Cardiac muscle cell (in vitro differentiated cells and primary cell): ENCODE measurements at regions not wholly inside any gene's neighbourhood (a gene's known extent, or its start where the extent isn't known, plus 50 kb on each side); places are given as distances from the start of the nearest gene placed in this dataset.

Source experiments
- DNase-seq, 2 donors: peaks; one replicate each; pipeline versions ENCODE4 v3.0.0 to v3.0.0-alpha.2; 2010 to 2017; ENCODE audit warnings: low read depth in 1 of 2, low spot score in 1 of 2
- H3K27ac ChIP-seq: fragments of 200-600 bp; sonication (generic); 2 replicates; pipeline ENCODE4 v1.5.1; 2016
- H3K27me3 ChIP-seq: fragments of 200-600 bp; sonication (generic); 2 replicates; pipeline ENCODE4 v1.6.0; 2016; ENCODE audit warnings: control low read depth
- H3K36me3 ChIP-seq: fragments of 200-600 bp; sonication (generic); 2 replicates; pipeline ENCODE4 v1.5.1; 2016; ENCODE audit warnings: control low read depth
- H3K4me1 ChIP-seq: fragments of 200-600 bp; sonication (generic); 2 replicates; pipeline ENCODE4 v1.8.1; 2017; ENCODE audit warnings: low read depth, mild to moderate bottlenecking, mixed run types
- H3K4me3 ChIP-seq: fragments of 200-600 bp; sonication (generic); 2 replicates; pipeline ENCODE4 v1.5.1; 2016; ENCODE audit warnings: mild to moderate bottlenecking
- H3K9me3 ChIP-seq: fragments of 200-600 bp; sonication (generic); 2 replicates; pipeline ENCODE4 v1.5.1; 2017; ENCODE audit warnings: low read depth, mild to moderate bottlenecking, control low read depth
- CTCF ChIP-seq: IDR thresholded peaks from 2 replicates; pipeline ENCODE4 v1.5.1; 2012; ENCODE audit warnings: low read depth, mild to moderate bottlenecking, low read length

- DNase-seq = peak in 1 of 2 donors; percentile 19
- no peak overlapping the region for H3K4me3 ChIP-seq
- H3K27ac ChIP-seq = no peak overlapping the region
- no peaks in the 10 kb centered on the region for H3K27me3 ChIP-seq
- no peaks in the 10 kb centered on the region for H3K36me3 ChIP-seq
- TF ChIP-seq CTCF = no peak
- no peaks in the 10 kb centered on the region for H3K4me1 ChIP-seq
- no peaks in the 10 kb centered on the region for H3K9me3 ChIP-seq
Measured at GRCh38 chrX:45353456-45353855, 152.8 kb upstream of the DIPK2B start.

DNA sequence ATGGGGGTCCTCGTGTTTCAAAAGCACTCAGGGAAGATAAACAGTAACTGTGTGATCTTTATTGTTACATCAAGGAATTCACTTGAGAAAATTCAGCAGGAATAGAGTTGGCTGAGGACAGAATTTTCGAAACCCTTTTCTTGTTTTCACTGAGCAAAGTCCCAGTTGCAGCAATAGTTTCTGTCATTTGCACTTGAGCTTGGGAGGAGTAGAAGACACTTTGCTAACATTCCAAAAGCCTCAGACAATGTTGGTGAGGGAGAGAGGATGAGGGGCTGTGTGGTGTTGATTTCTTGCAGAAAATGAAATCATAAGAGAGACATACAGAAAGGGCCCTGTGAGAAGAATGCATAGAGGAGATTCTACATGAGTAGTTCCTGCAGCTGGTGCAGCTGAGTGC lies 151.9 kb upstream of the DIPK2B start:
- Histone ChIP-seq H3K4me1 (no peaks in the 10 kb centered on the region), H3K36me3 (no peaks in the 10 kb centered on the region), H3K27me3 (no peaks in the 10 kb centered on the region), H3K9me3 (no peaks in the 10 kb centered on the region), H3K27ac (no peak overlapping the region), H3K4me3 (no peak overlapping the region)
- no peak for TF ChIP-seq CTCF
- no peak for DNase-seq

- Histone ChIP-seq H3K27ac (no peak overlapping the region), H3K9me3 (no peaks in the 10 kb centered on the region), H3K27me3 (no peaks in the 10 kb centered on the region), H3K4me1 (no peaks in the 10 kb centered on the region), H3K4me3 (no peak overlapping the region), H3K36me3 (no peaks in the 10 kb centered on the region)
- DNase-seq = peak in 1 of 2 donors; percentile 69
- no peak for TF ChIP-seq CTCF
Measured at GRCh38 chrX:45351478-45351877, 150.8 kb upstream of the DIPK2B start.

DNA sequence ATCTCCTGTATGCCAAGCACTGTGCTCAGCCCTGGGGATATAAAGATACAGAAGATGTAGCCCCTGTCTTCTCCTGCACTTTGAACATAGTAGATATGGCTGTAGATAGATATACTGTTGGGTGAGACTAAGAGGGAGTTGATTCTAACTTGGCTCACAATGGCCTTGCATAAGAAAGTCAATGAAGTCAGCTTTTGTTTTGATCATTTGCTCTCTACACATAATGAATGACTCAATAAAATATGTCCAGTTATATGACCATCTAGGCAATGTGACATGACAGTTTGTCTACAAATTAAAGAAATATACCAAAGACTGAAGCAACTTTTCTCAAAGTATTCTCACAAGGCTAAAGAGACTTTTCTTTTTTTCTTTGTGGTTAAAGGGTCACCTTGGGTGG lies 147.6 kb upstream of the DIPK2B start:
- H3K4me3 ChIP-seq = no peak overlapping the region
- no peaks in the 10 kb centered on the region for H3K36me3 ChIP-seq
- H3K27me3 ChIP-seq = no peaks in the 10 kb centered on the region
- H3K27ac ChIP-seq = no peak overlapping the region
- no peaks in the 10 kb centered on the region for H3K9me3 ChIP-seq
- no peaks in the 10 kb centered on the region for H3K4me1 ChIP-seq
- DNase-seq = no peak
- no peak for TF ChIP-seq CTCF

- TF ChIP-seq CTCF = no peak
- Histone ChIP-seq H3K27ac (no peak overlapping the region), H3K9me3 (no peaks in the 10 kb centered on the region), H3K4me3 (no peak overlapping the region), H3K4me1 (no peaks in the 10 kb centered on the region), H3K36me3 (no peaks in the 10 kb centered on the region), H3K27me3 (no peaks in the 10 kb centered on the region)
- no peak for DNase-seq
Measured at GRCh38 chrX:45347877-45348276, 147.2 kb upstream of the DIPK2B start.

- no peak overlapping the region for H3K27ac ChIP-seq
- peak in 1 of 2 donors; percentile 67 for DNase-seq
- no peak for TF ChIP-seq CTCF
- no peaks in the 10 kb centered on the region for H3K36me3 ChIP-seq
- H3K4me1 ChIP-seq = no peaks in the 10 kb centered on the region
- no peaks in the 10 kb centered on the region for H3K9me3 ChIP-seq
- H3K4me3 ChIP-seq = no peak overlapping the region
- H3K27me3 ChIP-seq = no peaks in the 10 kb centered on the region
Measured at GRCh38 chrX:45344594-45344993, 143.9 kb upstream of the DIPK2B start.
